Pancreas (tissue), 10 donors: ENCODE measurements at regions not wholly inside any gene's neighbourhood (a gene's known extent, or its start where the extent isn't known, plus 50 kb on each side); places are given as distances from the start of the nearest gene placed in this dataset.

Experiments
- ATAC-seq, 4 donors: fragments of 200-7000 bp; cut with Tn5 transposase; one replicate each; pipeline versions ENCODE4 v1.8.0 to v1.9.1; 2020; ENCODE audit warnings: mild to moderate bottlenecking in 4 of 4, moderate library complexity in 4 of 4
- DNase-seq, 6 donors: peaks; one replicate each; pipeline ENCODE4 v3.0.0-alpha.2; 2020
- FAIRE-seq: peaks from 2 replicates; lab custom pipeline; 2012; peaks lifted over from hg19 to GRCh38; lab: Jason Lieb, UNC
- H3K27ac ChIP-seq, 4 donors: fragments of 200-600 bp; sonication (generic); 1 replicate in 3 of 4; 2 replicates in 1 of 4; pipeline versions ENCODE4 v1.5.0 to v1.8.0; 2020
- H3K27me3 ChIP-seq, 4 donors: fragments of 200-600 bp; one replicate each; pipeline ENCODE4 v1.8.0; 2021
- H3K36me3 ChIP-seq, 3 donors: fragments of 200-600 bp; sonication (generic) in 1 of 3; one replicate each; pipeline versions ENCODE4 v1.5.0 to v1.8.0; 2020 to 2021
- H3K4me1 ChIP-seq, 3 donors: fragments of 200-600 bp; one replicate each; pipeline ENCODE4 v1.8.0; 2021
- H3K4me3 ChIP-seq, 4 donors: fragments of 200-600 bp; sonication (generic) in 2 of 4; one replicate each; pipeline versions ENCODE4 v1.5.0 to v1.8.0; 2020 to 2021
- H3K9me3 ChIP-seq, 4 donors: fragments of 200-600 bp; one replicate each; pipeline ENCODE4 v1.8.0; 2021
- CTCF ChIP-seq, 4 donors: fragments of 200-600 bp; sonication (generic) in 3 of 4; IDR thresholded peaks; one replicate each; pipeline versions ENCODE4 v1.5.0 to v1.8.0; 2021; ENCODE audit warnings: antibody characterized with exemption in 4 of 4
- WGBS, 2 donors: extraction: QIAGEN DNeasy Blood & Tissue Kit; methylation state at CpG; one replicate each; pipeline ENCODE4 v1.1.7; 2013; 5-methylcytosine and 5-hydroxymethylcytosine counted together
- intact Hi-C, 3 donors: fragments of 100-400 bp; cut with DNase I; formaldehyde crosslinking; loops; one replicate each; pipeline versions ENCODE4 v1.11.1 to v1.14.2; 2022
- donor health status: healthy with polysubstance abuse.
- donor health status: DM: no; HTN: no; CAD: no; lungs with moderate emphysema.
- donor health status: DM: no; HTN: no; CAD: no.
- donor health status: control.
- donor health status: control.
- donor health status: Bipolar disorder and iron deficiency.
- donor health status: DM: yes; HTN: yes; CAD: no.
- donor health status: DM: no; HTN: no; CAD: no.
- donor health status: DM: no; HTN: no; CAD: no.
- donor health status: DM: yes; HTN: yes; CAD: no.

- H3K36me3 ChIP-seq, result no peaks in the 10 kb centered on the region
- no peaks in the 10 kb centered on the region for H3K4me1 ChIP-seq
- no peak for TF ChIP-seq CTCF (IDR thresholded peaks at IDR 0.05)
- 86 to 91% methylated on average over 7 of the region's 7 CpGs for WGBS, 2 donors
- FAIRE-seq (no peak), DNase-seq (no peak), ATAC-seq (no peak)
- intact Hi-C loops, result no loop called here
- no peaks in the 10 kb centered on the region for H3K9me3 ChIP-seq
- H3K27me3 ChIP-seq, result no peaks in the 10 kb centered on the region
- no peak overlapping the region for H3K27ac ChIP-seq
- H3K4me3 ChIP-seq, result no peak overlapping the region
Measured at GRCh38 chr11:129734654-129735053, 81.0 kb upstream of the TMEM45B start.

DNA sequence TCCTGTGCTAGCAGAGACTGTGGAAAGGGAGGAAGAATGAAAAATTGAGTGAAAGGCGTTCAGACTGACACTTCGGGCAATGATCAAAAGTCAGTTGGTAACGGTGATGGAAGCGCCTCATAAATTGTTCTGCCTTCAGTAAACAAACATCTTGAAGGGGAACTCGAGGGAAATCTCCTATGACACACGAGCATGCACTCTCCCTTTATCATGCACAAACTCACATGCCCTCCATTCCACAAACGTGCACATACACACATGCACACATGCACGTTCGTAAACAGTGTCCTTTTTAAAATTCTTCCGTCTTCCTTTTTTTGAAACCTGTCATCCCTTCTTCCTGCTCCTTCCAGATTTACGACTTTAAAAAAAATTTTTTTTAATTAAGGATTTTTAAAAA is 77.8 kb upstream of the TMEM45B start:
- intact Hi-C loops, result no loop called here
- H3K9me3 ChIP-seq, result no peaks in the 10 kb centered on the region
- no peak for TF ChIP-seq CTCF (IDR thresholded peaks at IDR 0.05)
- H3K27ac ChIP-seq, result no peak overlapping the region
- 56 to 66% methylated on average over 11 of the region's 11 CpGs for WGBS, 2 donors
- H3K4me3 ChIP-seq, result no peak overlapping the region
- no peaks in the 10 kb centered on the region for H3K27me3 ChIP-seq
- ATAC-seq, result no peak
- no peak for DNase-seq
- no peaks in the 10 kb centered on the region for H3K4me1 ChIP-seq
- no peak for FAIRE-seq
- no peaks in the 10 kb centered on the region for H3K36me3 ChIP-seq

DNA sequence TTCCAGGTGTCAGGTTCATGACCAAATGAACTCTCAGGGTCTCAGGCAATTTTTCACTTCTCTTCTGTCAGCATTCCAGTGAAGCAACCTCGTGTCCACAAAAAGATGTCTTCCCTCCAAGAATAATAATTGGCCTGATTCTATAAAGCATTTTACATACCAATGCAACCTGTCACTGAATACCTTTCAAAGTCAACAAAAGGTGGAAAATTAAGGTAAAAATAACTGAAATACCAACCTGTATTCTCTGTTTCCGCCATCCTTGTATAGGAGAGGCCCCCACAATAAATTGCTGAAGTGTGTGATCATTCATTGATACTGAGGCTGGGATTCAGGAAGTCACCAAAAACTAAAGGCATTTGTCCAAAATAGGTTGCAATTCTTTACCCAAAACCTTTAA is 77.4 kb upstream of the TMEM45B start:
- no peak for TF ChIP-seq CTCF (IDR thresholded peaks at IDR 0.05)
- DNase-seq (no peak), ATAC-seq (no peak), FAIRE-seq (no peak)
- intact Hi-C loops, result no loop called here
- Histone ChIP-seq H3K36me3 (no peaks in the 10 kb centered on the region), H3K27ac (no peak overlapping the region), H3K4me3 (no peak overlapping the region), H3K9me3 (no peaks in the 10 kb centered on the region), H3K4me1 (no peaks in the 10 kb centered on the region), H3K27me3 (no peaks in the 10 kb centered on the region)
- WGBS, 2 donors, result 71 to 74% methylated on average over 2 of the region's 2 CpGs

DNA sequence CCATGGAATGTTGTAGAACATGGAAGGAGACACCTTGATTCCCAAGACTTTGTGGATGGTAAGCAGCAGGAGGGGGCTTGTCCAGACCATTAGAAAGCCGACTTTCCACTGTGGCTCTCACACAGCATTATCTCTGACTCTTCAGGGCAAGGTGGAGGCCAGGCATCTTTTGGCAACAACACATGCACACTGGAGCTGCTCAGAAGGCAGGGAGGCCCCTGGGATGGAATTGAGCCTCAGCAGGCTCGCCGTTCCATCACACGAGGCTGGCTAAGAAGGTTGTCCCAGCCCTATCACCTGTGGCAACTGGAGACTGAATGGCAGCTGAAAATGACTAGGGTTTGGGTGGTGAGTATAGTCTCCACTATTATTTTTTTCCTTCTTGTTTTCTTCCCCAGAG is 76.3 kb upstream of the TMEM45B start:
- 75 to 76% methylated on average over 4 of the region's 4 CpGs for WGBS, 2 donors
- intact Hi-C loops, result no loop called here
- no peak for FAIRE-seq
- Histone ChIP-seq H3K9me3 (no peaks in the 10 kb centered on the region), H3K27me3 (no peaks in the 10 kb centered on the region), H3K4me1 (no peaks in the 10 kb centered on the region), H3K4me3 (no peak overlapping the region), H3K36me3 (no peaks in the 10 kb centered on the region), H3K27ac (no peak overlapping the region)
- ATAC-seq, result no peak
- no peak for TF ChIP-seq CTCF (IDR thresholded peaks at IDR 0.05)
- DNase-seq, result no peak

DNA sequence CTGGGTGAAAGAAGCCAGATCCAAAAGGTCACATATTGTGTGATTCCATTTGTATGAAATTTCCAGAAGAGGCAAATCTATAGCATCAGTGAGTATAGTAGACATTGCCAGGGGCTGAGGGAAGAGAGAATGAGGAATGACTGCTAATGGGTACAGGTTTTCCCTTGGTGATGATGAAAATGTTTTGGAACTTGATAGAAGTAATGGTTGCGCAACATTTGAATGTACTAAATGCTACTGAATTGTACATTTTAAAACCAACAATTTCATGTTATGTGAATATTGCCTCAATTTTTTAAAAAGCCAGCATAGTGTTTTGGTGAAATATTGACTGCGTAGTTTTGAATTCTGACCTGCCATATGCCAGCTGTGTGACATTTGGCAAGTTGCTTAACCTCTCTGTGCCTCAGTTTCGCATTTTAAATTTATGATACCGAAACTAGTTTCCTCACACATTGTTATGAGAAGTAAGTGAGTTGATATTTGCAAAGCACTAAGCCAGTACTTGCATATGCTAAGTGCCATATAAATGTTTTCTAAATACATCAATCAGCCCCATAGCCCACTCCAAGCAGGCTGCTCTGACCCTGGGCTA is 75.4 kb upstream of the TMEM45B start:
- intact Hi-C loops, result no loop called here
- Histone ChIP-seq H3K9me3 (no peaks in the 10 kb centered on the region), H3K4me1 (no peaks in the 10 kb centered on the region), H3K27me3 (no peaks in the 10 kb centered on the region), H3K27ac (no peak overlapping the region), H3K36me3 (no peaks in the 10 kb centered on the region), H3K4me3 (no peak overlapping the region)
- FAIRE-seq (no peak), DNase-seq (no peak), ATAC-seq (no peak)
- TF ChIP-seq CTCF (IDR thresholded peaks at IDR 0.05), result no peak
- 92 to 95% methylated on average over 4 of the region's 4 CpGs for WGBS, 2 donors
